ENCODE measurements at regions not wholly inside any gene's neighbourhood (a gene's known extent, or its start where the extent isn't known, plus 50 kb on each side); places are given as distances from the start of the nearest gene placed in this dataset.

DNA sequence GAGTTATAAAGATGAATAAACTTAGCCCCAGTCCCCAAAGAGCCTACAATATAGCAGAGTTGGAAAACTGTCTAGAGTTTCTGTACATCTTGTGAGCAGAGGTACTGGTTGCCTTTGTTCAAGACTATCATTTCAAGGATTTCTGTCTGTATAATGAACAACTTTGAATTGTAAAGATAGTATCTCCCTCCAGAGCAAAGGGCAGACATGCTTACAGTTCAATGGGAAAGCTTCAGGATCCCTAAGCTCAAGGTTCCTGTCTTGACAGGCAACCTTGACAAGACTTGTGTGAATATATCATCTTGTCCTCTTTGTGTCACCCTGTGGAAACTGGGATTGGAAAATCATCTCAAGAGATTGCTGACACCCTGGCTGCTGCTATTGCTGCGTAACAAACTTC lies 242.8 kb upstream of the VLDLR start:
- Histone ChIP-seq H3K27me3 (no peaks in the 10 kb centered on the region), H3K9me3 (no peaks in the 10 kb centered on the region; the same call in 1 of the 2 replicates), H3K4me1 (no peaks in the 10 kb centered on the region), H3K4me3 (ENCODE audit: low read depth, low read length) (no peak overlapping the region), H3K36me3 (no peaks in the 10 kb centered on the region)
- no peak for TF ChIP-seq CTCF (IDR thresholded peaks at IDR 0.05; ENCODE audit: low read depth, low read length)
- DNase-seq: no peak

DNA sequence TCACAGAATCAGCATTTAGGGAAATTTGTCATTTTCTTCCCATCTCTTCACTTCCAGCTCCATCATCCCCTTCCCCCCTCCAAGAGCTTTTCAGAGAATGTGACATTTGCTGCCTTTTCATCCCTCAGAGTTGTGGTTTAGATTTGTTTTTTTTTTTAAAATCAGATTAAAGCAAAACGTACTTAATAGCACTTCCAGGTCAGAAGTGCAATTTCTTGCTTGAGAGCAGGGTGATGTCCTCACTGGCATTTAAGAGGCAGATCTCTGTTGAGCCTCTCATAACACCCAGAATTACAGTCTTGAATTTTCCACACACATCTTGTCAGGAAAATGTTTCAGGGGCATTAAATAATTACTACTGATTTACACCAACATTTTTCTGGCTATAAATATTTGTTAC lies 236.8 kb upstream of the VLDLR start:
- Histone ChIP-seq H3K36me3 (no peaks in the 10 kb centered on the region), H3K9me3 (no peaks in the 10 kb centered on the region; the same call in 1 of the 2 replicates), H3K27me3 (no peaks in the 10 kb centered on the region), H3K4me1 (no peaks in the 10 kb centered on the region; the same call in 1 of the 2 replicates), H3K4me3 (ENCODE audit: low read depth, low read length) (no peak overlapping the region)
- TF ChIP-seq CTCF (IDR thresholded peaks at IDR 0.05; ENCODE audit: low read depth, low read length): no peak
- DNase-seq: no peak

GRCh38 chr9:2385746-2386145 lies 235.8 kb upstream of the VLDLR start:
- Histone ChIP-seq H3K27me3 (no peaks in the 10 kb centered on the region), H3K4me3 (ENCODE audit: low read depth, low read length) (no peak overlapping the region), H3K9me3 (no peaks in the 10 kb centered on the region; the same call in 1 of the 2 replicates), H3K36me3 (no peaks in the 10 kb centered on the region), H3K4me1 (peaks cover 2% of the 10 kb centered on the region)
- TF ChIP-seq CTCF (IDR thresholded peaks at IDR 0.05; ENCODE audit: low read depth, low read length): no peak
- DNase-seq: no peak

DNA sequence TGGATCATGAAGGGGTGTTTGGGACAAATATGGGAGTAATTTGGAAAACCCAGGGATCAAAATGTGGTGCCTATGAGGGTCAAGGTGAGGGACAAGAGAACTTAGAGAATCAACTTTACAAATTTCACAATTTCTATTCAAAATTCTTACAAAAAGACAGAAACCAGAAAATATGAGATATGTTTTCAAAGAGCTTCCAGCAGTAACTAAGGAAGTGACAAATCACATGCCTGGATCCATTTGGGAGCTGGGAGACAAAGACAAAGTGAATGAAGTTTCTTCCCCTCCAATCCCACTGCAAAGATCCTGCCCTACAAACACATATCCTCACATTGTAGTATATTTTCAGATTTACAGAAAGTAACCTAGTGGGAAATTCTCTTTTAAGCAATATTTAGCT lies 235.0 kb upstream of the VLDLR start:
- Histone ChIP-seq H3K9me3 (no peaks in the 10 kb centered on the region; the same call in 1 of the 2 replicates), H3K4me1 (peaks cover 7% of the 10 kb centered on the region), H3K36me3 (no peaks in the 10 kb centered on the region), H3K4me3 (ENCODE audit: low read depth, low read length) (no peak overlapping the region), H3K27me3 (no peaks in the 10 kb centered on the region)
- no peak for DNase-seq
- TF ChIP-seq CTCF (IDR thresholded peaks at IDR 0.05; ENCODE audit: low read depth, low read length): no peak

DNA sequence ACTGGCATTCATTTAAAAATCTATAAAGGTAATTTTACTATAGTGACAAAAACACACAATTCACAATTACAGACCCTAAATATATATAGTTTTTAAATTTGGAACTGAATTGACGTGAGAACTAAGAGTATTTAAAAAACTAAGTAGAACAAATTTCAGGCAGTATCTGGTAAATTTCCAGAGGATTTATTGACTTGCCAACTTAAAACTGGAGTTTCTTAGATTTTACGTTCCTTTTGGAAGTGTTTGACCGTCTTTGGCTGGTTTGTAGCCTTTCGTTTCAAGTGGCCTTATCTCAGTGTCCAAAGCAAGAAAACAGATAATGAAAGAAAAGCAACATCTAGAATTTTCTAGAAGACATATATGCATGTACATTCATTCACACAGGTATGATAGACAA lies 234.4 kb upstream of the VLDLR start:
- Histone ChIP-seq H3K27me3 (no peaks in the 10 kb centered on the region), H3K36me3 (no peaks in the 10 kb centered on the region), H3K9me3 (no peaks in the 10 kb centered on the region; the same call in 1 of the 2 replicates), H3K4me3 (ENCODE audit: low read depth, low read length) (no peak overlapping the region), H3K4me1 (peaks cover 8% of the 10 kb centered on the region)
- DNase-seq: no peak
- TF ChIP-seq CTCF (IDR thresholded peaks at IDR 0.05; ENCODE audit: low read depth, low read length): no peak

DNA sequence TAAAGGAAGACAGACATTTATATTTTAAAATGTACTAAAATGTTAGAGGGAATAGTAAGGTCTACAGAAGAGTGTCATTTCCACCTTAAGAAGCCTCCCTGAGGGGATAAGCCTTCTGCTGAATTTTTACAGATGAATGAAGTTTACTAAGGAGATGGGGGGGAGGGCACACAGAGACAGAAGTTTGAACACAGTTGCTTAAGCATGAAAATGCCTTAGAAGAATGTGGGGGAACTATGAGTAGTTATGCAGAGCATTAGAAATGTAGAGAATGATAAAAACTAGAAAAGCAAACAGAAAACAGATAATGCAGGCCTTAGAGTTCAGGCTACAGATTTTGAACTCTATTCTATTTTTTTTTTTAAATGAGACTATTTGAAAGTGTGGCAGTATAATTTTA lies 232.2 kb upstream of the VLDLR start:
- Histone ChIP-seq H3K36me3 (no peaks in the 10 kb centered on the region), H3K27me3 (no peaks in the 10 kb centered on the region), H3K9me3 (no peaks in the 10 kb centered on the region; the same call in 1 of the 2 replicates), H3K4me3 (ENCODE audit: low read depth, low read length) (no peak overlapping the region), H3K4me1 (peaks cover 10% of the 10 kb centered on the region)
- no peak for DNase-seq
- no peak for TF ChIP-seq CTCF (IDR thresholded peaks at IDR 0.05; ENCODE audit: low read depth, low read length)

All from BE2C (cell line).